ENCODE measurements at regions not wholly inside any gene's neighbourhood (a gene's known extent, or its start where the extent isn't known, plus 50 kb on each side); places are given as distances from the start of the nearest gene placed in this dataset.

- DNase-seq (no peak), ATAC-seq (no peak)
- intact Hi-C loops (cut with DNase I), result no loop called here
- Histone ChIP-seq H3K36me3 (no peaks in the 10 kb centered on the region), H3K27me3 (no peaks in the 10 kb centered on the region), H3K4me3 (no peak overlapping the region), H3K27ac (no peak overlapping the region), H3K9me3 (no peaks in the 10 kb centered on the region), H3K4me1 (no peaks in the 10 kb centered on the region)
- TF ChIP-seq CTCF (IDR thresholded peaks at IDR 0.05), result no peak
Measured at GRCh38 chr12:84435682-84436081, 476.9 kb downstream of the SLC6A15 start.

GRCh38 chr12:84422340-84422739 lies 490.3 kb downstream of the SLC6A15 start:
- DNase-seq (no peak), ATAC-seq (no peak)
- H3K27ac ChIP-seq, result no peak overlapping the region
- TF ChIP-seq CTCF (IDR thresholded peaks at IDR 0.05), result no peak
- no peak overlapping the region for H3K4me3 ChIP-seq
- no peaks in the 10 kb centered on the region for H3K36me3 ChIP-seq
- H3K4me1 ChIP-seq, result no peaks in the 10 kb centered on the region
- intact Hi-C loops (cut with DNase I), result no loop called here
- no peaks in the 10 kb centered on the region for H3K27me3 ChIP-seq
- H3K9me3 ChIP-seq, result no peaks in the 10 kb centered on the region

- Histone ChIP-seq H3K27ac (no peak overlapping the region), H3K36me3 (no peaks in the 10 kb centered on the region), H3K4me3 (no peak overlapping the region), H3K4me1 (no peaks in the 10 kb centered on the region), H3K27me3 (no peaks in the 10 kb centered on the region), H3K9me3 (no peaks in the 10 kb centered on the region)
- intact Hi-C loops (cut with DNase I), result no loop called here
- ATAC-seq (no peak), DNase-seq (no peak)
- no peak for TF ChIP-seq CTCF (IDR thresholded peaks at IDR 0.05)
Measured at GRCh38 chr12:84421103-84421502, 491.5 kb downstream of the SLC6A15 start.

- ATAC-seq, result no peak
- intact Hi-C loops (cut with DNase I), result no loop called here
Measured at GRCh38 chr12:84416626-84417025, 496.0 kb downstream of the SLC6A15 start.

GRCh38 chr12:84415946-84416345 lies 496.7 kb downstream of the SLC6A15 start:
- DNase-seq, result no peak
- Histone ChIP-seq H3K4me1 (no peaks in the 10 kb centered on the region), H3K4me3 (no peak overlapping the region), H3K9me3 (no peaks in the 10 kb centered on the region), H3K27me3 (no peaks in the 10 kb centered on the region), H3K27ac (no peak overlapping the region), H3K36me3 (no peaks in the 10 kb centered on the region)
- no peak for TF ChIP-seq CTCF (IDR thresholded peaks at IDR 0.05)
- ATAC-seq, result no peak
- intact Hi-C loops (cut with DNase I), result no loop called here

More at GRCh38 chr12:84416626-84417025, 496.0 kb downstream of the SLC6A15 start:
- no peak for TF ChIP-seq CTCF (IDR thresholded peaks at IDR 0.05)
- Histone ChIP-seq H3K27ac (no peak overlapping the region), H3K4me1 (no peaks in the 10 kb centered on the region), H3K36me3 (no peaks in the 10 kb centered on the region), H3K27me3 (no peaks in the 10 kb centered on the region), H3K9me3 (no peaks in the 10 kb centered on the region), H3K4me3 (no peak overlapping the region)
- DNase-seq, result no peak
